ENCODE measurements at regions not wholly inside any gene's neighbourhood (a gene's known extent, or its start where the extent isn't known, plus 50 kb on each side); places are given as distances from the start of the nearest gene placed in this dataset.

DNA sequence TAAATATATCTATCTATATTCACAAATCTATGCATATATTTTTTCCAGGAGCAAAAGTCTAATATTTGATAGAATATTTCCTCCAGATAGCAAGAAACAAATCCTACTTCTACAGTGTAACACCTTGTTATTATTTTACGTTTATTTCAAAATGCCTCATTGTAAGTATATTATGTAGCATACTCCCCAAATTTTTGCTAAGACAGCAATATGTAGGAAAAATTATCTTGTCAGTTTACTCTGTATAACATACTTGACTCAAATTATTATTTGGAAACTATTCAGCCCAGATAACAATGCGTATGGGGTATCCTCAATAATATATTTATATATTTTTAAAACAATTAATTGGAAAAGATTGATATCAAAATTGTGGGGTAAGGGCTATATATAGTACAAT lies 313.2 kb downstream of the NR4A2 start (continued):
- TF ChIP-seq AR (CRISPR knock-in tag; IDR thresholded peaks at IDR 0.05), result no peak
- TF ChIP-seq OVOL2 (CRISPR knock-in tag; IDR thresholded peaks at IDR 0.05; ENCODE audit: borderline replicate concordance), result no peak
- no peak for TF ChIP-seq SOX15 (CRISPR knock-in tag; IDR thresholded peaks at IDR 0.05)
- TF ChIP-seq FOXK1 (CRISPR knock-in tag; IDR thresholded peaks at IDR 0.05), result no peak
- no peak for TF ChIP-seq NR3C1 (CRISPR knock-in tag; conservative IDR thresholded peaks at IDR 0.05; ENCODE audit: low read depth)
- no peak for TF ChIP-seq ZNF396 (CRISPR knock-in tag; IDR thresholded peaks at IDR 0.05; ENCODE audit: borderline replicate concordance)
- TF ChIP-seq RELA (CRISPR knock-in tag; IDR thresholded peaks at IDR 0.05; ENCODE audit: borderline replicate concordance), result no peak
- no peak for TF ChIP-seq ZNF121 (CRISPR knock-in tag; IDR thresholded peaks at IDR 0.05)

DNA sequence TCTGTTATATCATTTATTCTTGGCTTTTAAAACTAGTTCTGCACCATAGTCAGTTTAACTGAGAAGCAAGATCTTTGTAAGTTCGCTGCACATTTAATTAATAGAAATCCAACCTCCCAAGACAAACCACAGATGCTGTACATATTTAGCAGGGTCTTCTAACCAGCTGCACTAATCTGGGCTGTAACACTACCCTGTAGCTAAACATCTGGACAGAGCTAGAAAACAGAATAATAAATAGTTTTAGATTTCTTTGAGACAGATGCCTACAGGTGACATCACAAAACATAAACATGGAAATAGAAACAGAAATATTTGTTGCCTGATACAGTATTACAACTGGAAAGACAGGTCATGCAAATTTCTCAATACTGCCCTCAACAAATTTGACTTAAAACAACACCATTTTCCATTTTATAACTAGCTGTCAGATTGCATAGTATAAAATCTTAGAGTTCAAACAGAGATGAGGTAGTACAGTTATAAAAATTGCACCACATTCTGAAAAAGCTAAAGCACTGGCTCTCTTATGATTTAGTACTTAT lies 315.1 kb downstream of the NR4A2 start:
- Mint-ChIP-seq H3K27me3 (ENCODE audit: low read depth) (no peaks in the 10 kb centered on the region), H3K9me3 (no peaks in the 10 kb centered on the region), H3K4me3 (no peak overlapping the region), H3K36me3 (no peaks in the 10 kb centered on the region), H3K4me1 (peaks cover 5% of the 10 kb centered on the region), H3K27ac (no peak overlapping the region)
- CTCF ChIA-PET, result no interaction called here
- DNase-seq (ENCODE audit: low spot score) (no peak), ATAC-seq (no peak)
- POLR2A ChIA-PET, result no interaction called here
- no peak for TF ChIP-seq SP1 (CRISPR knock-in tag; conservative IDR thresholded peaks at IDR 0.05)
- TF ChIP-seq, protein P1, sequence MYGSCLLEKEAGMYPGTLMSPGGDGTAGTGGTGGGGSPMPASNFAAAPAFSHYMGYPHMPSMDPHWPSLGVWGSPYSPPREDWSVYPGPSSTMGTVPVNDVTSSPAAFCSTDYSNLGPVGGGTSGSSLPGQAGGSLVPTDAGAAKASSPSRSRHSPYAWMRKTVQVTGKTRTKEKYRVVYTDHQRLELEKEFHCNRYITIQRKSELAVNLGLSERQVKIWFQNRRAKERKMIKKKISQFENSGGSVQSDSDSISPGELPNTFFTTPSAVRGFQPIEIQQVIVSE (CRISPR knock-in tag; IDR thresholded peaks at IDR 0.05; ENCODE audit: borderline replicate concordance), result no peak
- TF ChIP-seq TEAD1 (CRISPR knock-in tag; IDR thresholded peaks at IDR 0.05), result no peak
- TF ChIP-seq ZNF281 (CRISPR knock-in tag; IDR thresholded peaks at IDR 0.05), result no peak
- TF ChIP-seq, protein P2, sequence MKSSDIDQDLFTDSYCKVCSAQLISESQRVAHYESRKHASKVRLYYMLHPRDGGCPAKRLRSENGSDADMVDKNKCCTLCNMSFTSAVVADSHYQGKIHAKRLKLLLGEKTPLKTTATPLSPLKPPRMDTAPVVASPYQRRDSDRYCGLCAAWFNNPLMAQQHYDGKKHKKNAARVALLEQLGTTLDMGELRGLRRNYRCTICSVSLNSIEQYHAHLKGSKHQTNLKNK (CRISPR knock-in tag; IDR thresholded peaks at IDR 0.05), result no peak
- TF ChIP-seq, protein P3, sequence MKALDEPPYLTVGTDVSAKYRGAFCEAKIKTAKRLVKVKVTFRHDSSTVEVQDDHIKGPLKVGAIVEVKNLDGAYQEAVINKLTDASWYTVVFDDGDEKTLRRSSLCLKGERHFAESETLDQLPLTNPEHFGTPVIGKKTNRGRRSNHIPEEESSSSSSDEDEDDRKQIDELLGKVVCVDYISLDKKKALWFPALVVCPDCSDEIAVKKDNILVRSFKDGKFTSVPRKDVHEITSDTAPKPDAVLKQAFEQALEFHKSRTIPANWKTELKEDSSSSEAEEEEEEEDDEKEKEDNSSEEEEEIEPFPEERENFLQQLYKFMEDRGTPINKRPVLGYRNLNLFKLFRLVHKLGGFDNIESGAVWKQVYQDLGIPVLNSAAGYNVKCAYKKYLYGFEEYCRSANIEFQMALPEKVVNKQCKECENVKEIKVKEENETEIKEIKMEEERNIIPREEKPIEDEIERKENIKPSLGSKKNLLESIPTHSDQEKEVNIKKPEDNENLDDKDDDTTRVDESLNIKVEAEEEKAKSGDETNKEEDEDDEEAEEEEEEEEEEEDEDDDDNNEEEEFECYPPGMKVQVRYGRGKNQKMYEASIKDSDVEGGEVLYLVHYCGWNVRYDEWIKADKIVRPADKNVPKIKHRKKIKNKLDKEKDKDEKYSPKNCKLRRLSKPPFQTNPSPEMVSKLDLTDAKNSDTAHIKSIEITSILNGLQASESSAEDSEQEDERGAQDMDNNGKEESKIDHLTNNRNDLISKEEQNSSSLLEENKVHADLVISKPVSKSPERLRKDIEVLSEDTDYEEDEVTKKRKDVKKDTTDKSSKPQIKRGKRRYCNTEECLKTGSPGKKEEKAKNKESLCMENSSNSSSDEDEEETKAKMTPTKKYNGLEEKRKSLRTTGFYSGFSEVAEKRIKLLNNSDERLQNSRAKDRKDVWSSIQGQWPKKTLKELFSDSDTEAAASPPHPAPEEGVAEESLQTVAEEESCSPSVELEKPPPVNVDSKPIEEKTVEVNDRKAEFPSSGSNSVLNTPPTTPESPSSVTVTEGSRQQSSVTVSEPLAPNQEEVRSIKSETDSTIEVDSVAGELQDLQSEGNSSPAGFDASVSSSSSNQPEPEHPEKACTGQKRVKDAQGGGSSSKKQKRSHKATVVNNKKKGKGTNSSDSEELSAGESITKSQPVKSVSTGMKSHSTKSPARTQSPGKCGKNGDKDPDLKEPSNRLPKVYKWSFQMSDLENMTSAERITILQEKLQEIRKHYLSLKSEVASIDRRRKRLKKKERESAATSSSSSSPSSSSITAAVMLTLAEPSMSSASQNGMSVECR (CRISPR knock-in tag; IDR thresholded peaks at IDR 0.05; ENCODE audit: borderline replicate concordance), result no peak
- TF ChIP-seq E2F5 (CRISPR knock-in tag; IDR thresholded peaks at IDR 0.05), result no peak
- TF ChIP-seq ETV6 (CRISPR knock-in tag; IDR thresholded peaks at IDR 0.05), result no peak
- no peak for TF ChIP-seq JUN (CRISPR knock-in tag; IDR thresholded peaks at IDR 0.05)
- no peak for TF ChIP-seq SMAD4 (CRISPR knock-in tag; IDR thresholded peaks at IDR 0.05)
- TF ChIP-seq E2F1 (CRISPR knock-in tag; IDR thresholded peaks at IDR 0.05), result no peak
- TF ChIP-seq NR3C1 (CRISPR knock-in tag; conservative IDR thresholded peaks at IDR 0.05; ENCODE audit: low read depth), result no peak
- TF ChIP-seq FOXJ3 (CRISPR knock-in tag; IDR thresholded peaks at IDR 0.05; ENCODE audit: borderline replicate concordance), result no peak
- TF ChIP-seq ZNF512 (CRISPR knock-in tag; IDR thresholded peaks at IDR 0.05; ENCODE audit: borderline replicate concordance), result no peak
- TF ChIP-seq ZNF263 (CRISPR knock-in tag; IDR thresholded peaks at IDR 0.05; ENCODE audit: low read depth), result no peak
